HG03558 (cell line): ENCODE measurements at regions not wholly inside any gene's neighbourhood (a gene's known extent, or its start where the extent isn't known, plus 50 kb on each side); places are given as distances from the start of the nearest gene placed in this dataset.

Experiments used
- ATAC-seq: cut with Tn5 transposase; IDR thresholded peaks from one replicate; pipeline ENCODE4 v1.9.1; 2021; ENCODE audit warnings: moderate number of reproducible peaks; ENCODE audit not compliant: unreplicated experiment; ENCODE audit errors: extremely low read depth

- no peak for ATAC-seq
These were observed 50.8 kb upstream of the GADL1 start for GRCh38 chr3:30945291-30945690.

DNA sequence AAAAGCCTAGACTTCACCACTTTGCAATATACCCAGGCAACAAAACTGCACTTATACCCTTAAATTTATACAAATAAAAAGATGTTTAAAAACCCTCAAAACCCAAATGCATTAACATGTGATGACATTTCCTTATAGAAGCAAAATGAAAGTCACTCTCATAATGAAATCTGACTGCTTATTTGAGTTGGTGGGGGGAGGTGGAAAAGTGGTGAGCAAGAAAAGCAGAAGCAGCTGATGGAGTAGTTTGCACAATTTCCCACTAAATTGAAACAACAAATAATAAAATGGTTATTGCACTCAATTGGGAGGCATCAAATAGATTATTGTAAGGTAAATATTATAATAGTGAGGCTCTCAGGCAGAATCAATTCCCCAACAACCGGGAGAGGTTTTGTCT lies 54.0 kb upstream of the GADL1 start:
- ATAC-seq: no peak

DNA sequence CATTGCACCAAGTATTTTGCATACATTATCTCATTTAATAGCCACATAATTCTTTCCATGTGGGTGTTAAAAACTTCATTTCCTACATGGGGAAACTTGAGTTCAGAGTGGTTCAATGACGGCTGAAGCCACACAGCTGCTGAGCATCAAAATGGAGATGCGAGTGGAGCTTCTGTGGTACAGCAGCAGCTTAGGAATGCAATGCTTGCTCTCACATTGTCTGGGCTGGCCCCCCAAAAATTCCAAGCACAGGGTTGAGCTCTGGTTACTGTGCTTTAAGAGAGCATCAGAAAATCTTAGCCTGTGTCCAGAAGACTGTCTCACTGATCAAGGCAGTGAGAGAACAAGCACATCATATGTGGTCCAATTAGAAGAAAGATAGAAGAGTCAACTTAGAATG lies 57.4 kb upstream of the GADL1 start:
- no peak for ATAC-seq

- ATAC-seq: no peak
These were observed 58.3 kb upstream of the GADL1 start for GRCh38 chr3:30952786-30953185.

GRCh38 chr3:30954426-30954825 lies 60.0 kb upstream of the GADL1 start:
- no peak for ATAC-seq

DNA sequence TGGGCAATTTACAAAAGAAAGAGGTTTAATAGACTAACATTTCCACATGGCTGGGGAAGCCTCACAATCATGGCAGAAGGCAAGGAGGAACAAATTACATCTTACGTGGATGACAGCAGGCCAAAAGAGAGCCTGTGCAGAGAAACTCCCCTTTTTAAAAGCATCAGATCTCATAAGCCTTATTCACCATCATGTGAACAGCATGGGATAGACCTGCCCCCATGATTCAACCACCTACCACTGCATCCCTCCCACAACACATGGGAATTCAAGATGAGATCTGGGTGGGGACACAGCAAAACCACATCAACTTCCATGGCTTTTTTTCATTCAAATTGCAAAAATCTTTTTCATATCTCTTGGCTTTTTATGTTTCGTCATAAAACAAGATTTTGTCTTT lies 67.6 kb upstream of the GADL1 start:
- ATAC-seq: no peak

GRCh38 chr3:30962493-30962892 lies 68.0 kb upstream of the GADL1 start:
- ATAC-seq: no peak

- ATAC-seq: no peak
These were observed 68.8 kb upstream of the GADL1 start for GRCh38 chr3:30963223-30963722.

GRCh38 chr3:30964612-30965011 lies 70.2 kb upstream of the GADL1 start:
- peak; percentile 93 for ATAC-seq

DNA sequence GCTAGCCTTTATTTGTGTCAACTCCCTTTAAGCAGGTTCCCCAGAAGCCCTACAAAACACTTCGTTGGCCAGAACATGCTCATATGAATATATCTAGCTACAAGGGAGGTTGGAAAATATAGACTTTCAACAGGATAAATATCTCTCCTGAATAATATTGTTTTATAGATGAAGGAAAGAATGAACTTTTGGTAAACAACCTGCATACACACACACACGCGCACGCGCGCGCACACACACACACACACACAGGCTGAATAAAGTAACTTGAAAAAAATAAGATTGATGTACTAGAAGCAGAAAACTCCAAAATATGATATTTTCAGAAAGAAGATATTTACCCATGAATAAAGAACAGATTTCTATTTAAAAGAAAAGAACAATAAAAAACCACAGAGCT lies 72.4 kb upstream of the GADL1 start:
- no peak for ATAC-seq

DNA sequence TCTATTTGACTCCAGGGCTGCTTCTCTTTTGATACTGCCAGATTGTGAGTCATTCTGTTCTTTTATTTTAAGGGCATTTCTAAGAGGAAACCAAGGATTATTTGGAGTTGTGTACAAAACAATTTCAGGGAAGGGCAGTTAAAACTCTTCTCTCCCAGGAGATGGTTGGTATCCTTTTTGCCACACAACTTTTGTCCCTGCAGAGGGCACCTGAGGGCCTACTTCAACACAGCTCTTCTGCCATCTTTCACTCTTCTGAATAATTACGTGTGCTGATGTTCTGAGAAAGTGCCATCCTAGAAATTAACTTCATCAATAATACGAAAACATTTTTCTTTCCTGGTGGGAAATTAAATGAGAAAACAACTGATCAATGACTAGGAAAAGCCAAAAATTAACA lies 75.7 kb upstream of the GADL1 start:
- ATAC-seq: no peak

GRCh38 chr3:30972449-30972848 lies 78.0 kb upstream of the GADL1 start:
- ATAC-seq: no peak

DNA sequence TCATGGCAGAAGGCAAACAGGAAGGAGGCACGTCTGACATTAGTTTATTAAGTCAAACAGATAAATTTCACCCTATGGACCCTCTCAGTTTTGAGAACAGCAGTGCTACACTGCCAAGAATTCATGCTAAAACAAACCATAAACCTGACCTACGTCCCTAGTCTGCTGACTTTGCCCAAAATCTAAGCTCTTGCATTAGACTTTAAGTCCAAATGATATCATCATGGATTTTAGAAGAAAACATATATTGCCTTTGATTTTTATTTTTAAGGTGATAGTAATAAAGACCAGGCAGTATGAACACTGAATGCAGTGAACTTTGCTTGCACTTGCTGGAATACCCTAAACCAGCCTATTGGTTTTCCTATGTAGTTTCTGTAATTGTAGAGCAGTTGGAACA lies 79.6 kb upstream of the GADL1 start:
- ATAC-seq: no peak

GRCh38 chr3:30977592-30977991 lies 83.1 kb upstream of the GADL1 start:
- no peak for ATAC-seq

DNA sequence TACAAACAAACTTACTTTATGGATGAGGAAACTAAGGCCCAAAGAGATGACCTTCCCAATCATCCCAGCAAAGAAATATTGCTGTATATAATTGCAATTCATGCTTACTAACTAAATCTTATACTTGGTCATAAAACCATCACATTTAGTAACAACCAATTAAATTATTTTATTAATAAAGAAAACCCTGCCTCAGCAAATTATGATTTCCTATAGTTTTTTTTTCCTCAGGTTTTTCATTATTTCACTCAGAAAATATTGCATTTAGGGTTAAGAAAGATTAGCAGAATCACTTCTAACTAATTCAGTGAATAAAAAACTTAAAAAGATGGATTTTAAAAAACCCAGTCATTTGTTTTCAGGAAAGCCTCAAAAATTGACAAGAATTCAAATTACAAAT lies 86.5 kb upstream of the GADL1 start:
- ATAC-seq: no peak

DNA sequence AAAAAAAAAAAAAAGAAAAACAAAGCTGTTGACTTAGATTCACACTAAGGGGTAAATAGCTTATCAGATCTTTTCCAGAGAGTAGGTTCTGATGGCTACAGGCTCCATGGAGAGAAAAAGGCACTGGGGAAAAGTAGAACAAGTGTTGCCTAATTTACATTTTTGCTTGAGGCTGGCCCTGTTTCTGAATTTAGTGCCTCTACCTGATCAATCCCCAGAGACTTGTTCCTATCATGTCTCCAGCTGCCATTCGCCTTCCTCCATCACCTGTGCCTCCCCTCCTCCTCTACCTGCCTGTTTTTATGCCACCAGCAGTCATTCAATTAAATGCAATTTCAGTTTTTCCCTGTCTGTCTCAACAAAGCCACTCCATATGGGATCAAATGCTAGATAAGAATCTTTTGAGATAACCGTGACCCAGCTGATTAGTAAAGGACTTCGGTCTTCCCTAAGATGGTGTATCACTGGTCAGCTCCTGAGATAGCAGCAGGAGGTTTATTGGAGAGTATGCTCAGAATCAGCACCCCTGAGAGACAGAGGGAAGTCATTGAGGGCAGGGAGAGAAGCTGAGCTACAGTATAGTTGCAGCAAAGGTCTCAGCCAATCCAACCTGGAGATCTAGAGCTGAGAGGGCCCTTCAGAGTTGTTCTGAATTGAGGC lies 88.1 kb upstream of the GADL1 start:
- ATAC-seq: no peak

- no peak for ATAC-seq
These were observed 90.6 kb upstream of the GADL1 start for GRCh38 chr3:30984855-30985749.

GRCh38 chr3:30986551-30986950 lies 92.1 kb upstream of the GADL1 start:
- no peak for ATAC-seq

DNA sequence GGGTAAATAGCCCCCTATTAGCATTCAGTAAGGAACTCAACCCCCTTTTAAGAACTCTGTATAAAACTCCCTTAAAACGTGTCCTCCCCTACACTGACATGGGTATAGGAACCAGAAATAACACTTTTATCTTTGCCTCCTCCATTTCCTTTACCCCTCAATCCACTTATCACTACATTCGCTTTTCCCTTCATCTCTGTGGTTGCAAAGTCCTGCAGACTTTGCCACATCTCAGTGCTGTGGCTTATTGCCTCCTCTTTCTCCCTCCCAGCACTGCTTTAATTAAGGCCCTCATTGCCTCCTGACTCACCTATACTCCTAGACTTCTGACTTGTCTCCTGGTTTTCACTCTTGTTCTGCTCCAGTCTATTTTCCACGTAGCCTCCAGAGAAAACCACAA lies 94.3 kb upstream of the GADL1 start:
- ATAC-seq: no peak

- no peak for ATAC-seq
These were observed 95.0 kb upstream of the GADL1 start for GRCh38 chr3:30989276-30990030.

GRCh38 chr3:30996467-30996866 lies 102.0 kb upstream of the GADL1 start:
- no peak for ATAC-seq
